Thyroid gland (tissue), 4 donors: ENCODE measurements at regions not wholly inside any gene's neighbourhood (a gene's known extent, or its start where the extent isn't known, plus 50 kb on each side); places are given as distances from the start of the nearest gene placed in this dataset.

Experiments
- DNase-seq, 2 donors: peaks; one replicate each; pipeline ENCODE4 v3.0.0-alpha.2; 2019
- H3K27ac ChIP-seq, 3 donors: fragments of 200-600 bp; sonication (generic); 1 replicate in 2 of 3; 2 replicates in 1 of 3; pipeline ENCODE4 v1.5.1; 2016 to 2019; ENCODE audit warnings: mild to moderate bottlenecking in 1 of 3, moderate library complexity in 1 of 3
- H3K27me3 ChIP-seq: fragments of 200-600 bp; sonication (generic); one replicate; pipeline ENCODE4 v1.5.1; 2019
- H3K36me3 ChIP-seq, 2 donors: fragments of 200-600 bp; sonication (generic); one replicate each; pipeline ENCODE4 v1.5.1; 2016 to 2019
- H3K4me1 ChIP-seq, 2 donors: fragments of 200-600 bp; sonication (generic); one replicate each; pipeline ENCODE4 v1.5.1; 2017 to 2019
- H3K4me3 ChIP-seq, 3 donors: fragments of 200-600 bp; sonication (generic); replicated peaks in 1 of 3; 1 replicate in 2 of 3; 2 replicates in 1 of 3; pipeline ENCODE4 v1.5.1; 2016; ENCODE audit warnings: mild to moderate bottlenecking in 1 of 3
- H3K9me3 ChIP-seq: fragments of 200-600 bp; sonication (generic); one replicate; pipeline ENCODE4 v1.5.1; 2017
- POLR2A ChIP-seq, 2 donors: fragments of 450-650 bp; IDR thresholded peaks; one replicate each; pipeline ENCODE4 v1.6.1; 2017; ENCODE audit warnings: antibody characterized with exemption in 2 of 2, mild to moderate bottlenecking in 2 of 2, moderate library complexity in 1 of 2
- WGBS, 2 donors: methylation state at CpG; one replicate each; pipeline ENCODE4 v1.1.5; 2017; 5-methylcytosine and 5-hydroxymethylcytosine counted together
- intact Hi-C: fragments of 100-400 bp; cut with DNase I; formaldehyde crosslinking; loops from one replicate; pipeline ENCODE4 v1.15.1; 2023
- TF ChIP-seq, protein P1 (sequence below), 6 experiments: fragments of 200-600 bp in 3 of 6; fragments of 450-650 bp in 3 of 6; sonication (generic) in 3 of 6; IDR thresholded peaks; one replicate each; pipeline ENCODE4 v1.5.1; 2016 to 2019; ENCODE audit warnings: antibody characterized with exemption in 6 of 6, mild to moderate bottlenecking in 2 of 6, inconsistent platforms in 1 of 6, moderate library complexity in 1 of 6

DNA sequence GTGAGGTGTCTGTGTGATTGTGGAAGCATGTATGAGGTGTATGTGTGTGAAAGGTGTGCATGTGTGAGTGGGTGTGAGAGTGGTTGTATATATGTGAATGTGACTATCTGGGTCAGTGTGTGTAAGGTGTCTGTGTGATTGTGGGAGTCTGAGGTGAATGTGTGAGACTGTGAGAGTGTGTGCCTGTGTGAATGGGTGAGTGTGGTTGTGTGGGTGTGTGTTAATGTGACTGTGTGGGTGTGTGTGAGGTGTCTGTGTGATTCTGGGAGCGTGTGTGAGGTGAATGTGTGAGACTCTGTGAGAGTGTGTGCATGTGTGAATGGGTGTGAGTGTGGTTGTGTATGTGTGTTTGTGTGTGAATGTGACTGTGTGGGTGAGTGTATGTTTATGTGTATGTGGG lies 385.1 kb downstream of the TCERG1L start:
- intact Hi-C loops: no loop called here
- 91 to 96% methylated on average over 1 of the region's 1 CpG for WGBS, 2 donors
- H3K27ac ChIP-seq: no peak overlapping the region
- no peaks in the 10 kb centered on the region for H3K9me3 ChIP-seq
- no peaks in the 10 kb centered on the region for H3K36me3 ChIP-seq
- no peaks in the 10 kb centered on the region for H3K27me3 ChIP-seq
- no peak for DNase-seq
- TF ChIP-seq, protein P1, sequence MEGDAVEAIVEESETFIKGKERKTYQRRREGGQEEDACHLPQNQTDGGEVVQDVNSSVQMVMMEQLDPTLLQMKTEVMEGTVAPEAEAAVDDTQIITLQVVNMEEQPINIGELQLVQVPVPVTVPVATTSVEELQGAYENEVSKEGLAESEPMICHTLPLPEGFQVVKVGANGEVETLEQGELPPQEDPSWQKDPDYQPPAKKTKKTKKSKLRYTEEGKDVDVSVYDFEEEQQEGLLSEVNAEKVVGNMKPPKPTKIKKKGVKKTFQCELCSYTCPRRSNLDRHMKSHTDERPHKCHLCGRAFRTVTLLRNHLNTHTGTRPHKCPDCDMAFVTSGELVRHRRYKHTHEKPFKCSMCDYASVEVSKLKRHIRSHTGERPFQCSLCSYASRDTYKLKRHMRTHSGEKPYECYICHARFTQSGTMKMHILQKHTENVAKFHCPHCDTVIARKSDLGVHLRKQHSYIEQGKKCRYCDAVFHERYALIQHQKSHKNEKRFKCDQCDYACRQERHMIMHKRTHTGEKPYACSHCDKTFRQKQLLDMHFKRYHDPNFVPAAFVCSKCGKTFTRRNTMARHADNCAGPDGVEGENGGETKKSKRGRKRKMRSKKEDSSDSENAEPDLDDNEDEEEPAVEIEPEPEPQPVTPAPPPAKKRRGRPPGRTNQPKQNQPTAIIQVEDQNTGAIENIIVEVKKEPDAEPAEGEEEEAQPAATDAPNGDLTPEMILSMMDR (IDR thresholded peaks at IDR 0.05): no peak
- TF ChIP-seq POLR2A (IDR thresholded peaks at IDR 0.05): no peak
- H3K4me1 ChIP-seq: no peaks in the 10 kb centered on the region
- H3K4me3 ChIP-seq: no peak overlapping the region

DNA sequence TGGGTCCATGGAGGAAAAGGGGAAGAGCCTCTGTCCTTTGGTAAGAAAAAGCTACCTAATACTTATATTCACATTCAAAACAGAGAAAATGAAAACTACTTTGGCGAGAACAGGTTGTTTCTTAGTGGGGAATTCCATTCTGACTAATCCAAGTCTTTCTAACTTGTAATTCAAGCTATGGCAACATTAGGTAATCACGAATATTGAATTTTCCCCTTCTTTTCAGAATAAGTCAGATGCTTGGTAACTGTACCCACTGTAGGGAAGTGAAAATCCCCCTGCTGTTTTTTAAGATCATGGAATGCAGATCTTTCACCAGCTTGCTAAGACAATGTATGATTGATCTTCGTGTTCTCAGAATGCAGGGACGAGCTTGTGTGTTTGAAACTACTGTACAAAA lies 384.4 kb downstream of the TCERG1L start:
- H3K4me1 ChIP-seq: no peaks in the 10 kb centered on the region
- H3K27ac ChIP-seq: no peak overlapping the region
- H3K27me3 ChIP-seq: no peaks in the 10 kb centered on the region
- WGBS, 2 donors: 62 to 68% methylated on average over 4 of the region's 4 CpGs
- TF ChIP-seq, protein P1 (IDR thresholded peaks at IDR 0.05): no peak
- no peak for TF ChIP-seq POLR2A (IDR thresholded peaks at IDR 0.05)
- no peak for DNase-seq
- no peak overlapping the region for H3K4me3 ChIP-seq
- intact Hi-C loops: no loop called here
- H3K9me3 ChIP-seq: no peaks in the 10 kb centered on the region
- H3K36me3 ChIP-seq: no peaks in the 10 kb centered on the region

DNA sequence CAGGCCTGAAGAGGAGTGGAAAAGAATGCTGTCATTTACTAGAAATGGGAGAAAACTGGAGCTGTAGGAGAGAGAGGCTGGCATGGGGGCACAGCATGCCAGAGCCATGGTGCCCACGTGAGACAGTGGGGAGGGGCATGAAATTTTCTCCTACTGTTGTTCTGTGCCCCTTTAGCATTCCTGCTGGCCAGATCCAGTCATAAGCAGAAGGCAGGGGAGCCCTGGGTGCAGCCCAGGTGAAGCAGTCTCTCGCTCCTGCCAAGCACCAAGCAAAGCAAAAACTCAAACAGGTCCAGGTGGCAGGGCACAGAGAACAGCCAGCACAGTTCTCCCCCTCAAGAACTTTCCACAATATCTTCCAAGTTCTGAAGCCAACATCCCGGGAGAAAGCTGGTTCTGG lies 383.2 kb downstream of the TCERG1L start:
- H3K27me3 ChIP-seq: no peaks in the 10 kb centered on the region
- H3K4me3 ChIP-seq: no peak overlapping the region
- no peaks in the 10 kb centered on the region for H3K9me3 ChIP-seq
- DNase-seq: no peak
- no peaks in the 10 kb centered on the region for H3K4me1 ChIP-seq
- TF ChIP-seq, protein P1 (IDR thresholded peaks at IDR 0.05): no peak
- TF ChIP-seq POLR2A (IDR thresholded peaks at IDR 0.05): no peak
- intact Hi-C loops: no loop called here
- no peaks in the 10 kb centered on the region for H3K36me3 ChIP-seq
- H3K27ac ChIP-seq: no peak overlapping the region
- 71 to 75% methylated on average over 3 of the region's 3 CpGs for WGBS, 2 donors

DNA sequence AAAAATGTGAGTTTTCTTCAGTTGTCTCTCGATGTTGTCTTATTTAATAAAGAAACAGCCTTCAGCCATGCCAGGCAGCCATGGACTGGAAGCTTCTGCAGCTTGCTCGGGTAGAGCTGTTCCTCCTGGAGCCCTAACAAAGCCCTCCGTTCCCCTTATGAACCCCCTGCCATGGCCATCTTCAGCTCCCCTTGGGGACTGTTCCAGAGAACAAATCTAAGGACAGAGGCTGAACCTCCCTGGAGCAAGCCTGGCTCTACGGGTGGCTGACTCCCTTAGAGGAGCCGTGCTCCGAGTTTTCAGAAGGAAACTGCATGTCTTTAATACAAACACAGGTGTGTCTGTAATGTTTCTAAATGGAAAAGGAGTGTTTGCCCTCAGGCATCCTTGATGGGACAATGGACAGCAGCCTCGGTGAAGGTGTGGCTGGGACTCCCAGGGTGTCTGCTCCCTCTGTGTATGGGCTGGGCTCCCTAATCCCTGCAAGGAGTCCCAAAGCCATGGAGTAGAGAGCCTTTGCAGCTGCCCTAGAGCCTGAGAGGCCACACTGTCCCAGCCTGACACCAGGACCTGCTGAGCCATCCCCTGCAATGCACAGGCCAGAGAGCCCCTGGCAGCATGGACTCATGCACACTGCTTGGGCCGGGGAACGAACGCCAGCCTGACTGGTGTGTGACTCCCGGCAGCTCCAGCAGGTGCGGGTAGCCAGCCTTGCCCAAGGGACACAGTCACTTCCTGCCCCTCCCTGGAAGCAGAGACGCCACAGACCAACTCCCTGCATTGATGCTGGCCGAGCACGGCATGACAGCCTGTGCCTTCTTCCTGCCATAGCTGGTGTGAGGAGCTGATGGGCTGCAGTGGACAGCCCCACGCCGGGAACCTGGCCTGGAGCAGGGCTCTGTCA lies 381.8 kb downstream of the TCERG1L start:
- Histone ChIP-seq H3K27ac (no peak overlapping the region), H3K36me3 (no peaks in the 10 kb centered on the region), H3K27me3 (no peaks in the 10 kb centered on the region), H3K9me3 (no peaks in the 10 kb centered on the region), H3K4me3 (no peak overlapping the region), H3K4me1 (peaks cover 0 to 4% of the 10 kb centered on the region in 2 donors)
- DNase-seq: no peak
- no peak for TF ChIP-seq POLR2A (IDR thresholded peaks at IDR 0.05)
- TF ChIP-seq, protein P1 (IDR thresholded peaks at IDR 0.05): no peak
- WGBS, 2 donors: 47 to 61% methylated on average over 7 to 16 of the region's 17 CpGs
- intact Hi-C loops: no loop called here

DNA sequence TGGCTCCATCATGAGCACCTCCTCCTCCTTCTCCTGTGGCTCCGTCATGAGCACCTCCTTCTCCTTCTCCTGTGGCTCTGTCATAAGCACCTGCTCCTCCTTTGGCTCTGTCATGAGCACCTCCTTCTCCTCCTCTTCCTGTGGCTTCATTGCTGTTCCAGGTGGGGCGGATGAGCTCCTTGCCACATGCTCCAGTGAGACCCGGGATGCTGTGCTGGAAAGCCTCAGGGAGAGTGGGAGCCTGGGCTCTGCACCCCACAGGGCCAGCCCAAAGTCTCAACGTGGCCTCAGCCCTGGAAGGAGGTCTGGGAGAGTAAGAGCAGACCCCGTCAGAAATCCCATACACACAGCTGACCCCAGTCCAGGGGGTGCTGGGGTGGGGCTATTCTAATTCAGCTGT lies 380.7 kb downstream of the TCERG1L start:
- H3K4me3 ChIP-seq: no peak overlapping the region
- WGBS, 2 donors: 62 to 73% methylated on average over 4 to 5 of the region's 5 CpGs
- no peak for DNase-seq
- no peaks in the 10 kb centered on the region for H3K36me3 ChIP-seq
- intact Hi-C loops: no loop called here
- H3K27me3 ChIP-seq: no peaks in the 10 kb centered on the region
- H3K4me1 ChIP-seq: peaks cover 0 to 12% of the 10 kb centered on the region in 2 donors
- no peaks in the 10 kb centered on the region for H3K9me3 ChIP-seq
- no peak overlapping the region for H3K27ac ChIP-seq
- no peak for TF ChIP-seq POLR2A (IDR thresholded peaks at IDR 0.05)
- TF ChIP-seq, protein P1 (IDR thresholded peaks at IDR 0.05): no peak
